H9 (cell line): ENCODE measurements at regions not wholly inside any gene's neighbourhood (a gene's known extent, or its start where the extent isn't known, plus 50 kb on each side); places are given as distances from the start of the nearest gene placed in this dataset.

Experiments
- DNase-seq: peaks from one replicate; pipeline ENCODE4 v3.0.0-alpha.2; 2017
- H2AFZ ChIP-seq: one replicate; pipeline ENCODE4 v1.6.1; 2013; ENCODE audit warnings: mild to moderate bottlenecking, low read length, control low read depth, moderate library complexity
- H2AK5ac ChIP-seq: 2 replicates; pipeline ENCODE4 v1.6.1; 2013; ENCODE audit warnings: low read length, control low read depth, mixed read lengths; ENCODE audit not compliant: insufficient read length
- H2BK120ac ChIP-seq: one replicate; pipeline ENCODE4 v1.6.1; 2013; ENCODE audit warnings: low read depth, mild to moderate bottlenecking, low read length, control low read depth, inconsistent platforms; ENCODE audit not compliant: poor library complexity, severe bottlenecking
- H2BK12ac ChIP-seq: 2 replicates; pipeline ENCODE4 v1.6.1; 2013; ENCODE audit warnings: low read length, control low read depth, mixed read lengths, low read depth; ENCODE audit not compliant: insufficient read length
- H2BK15ac ChIP-seq: 2 replicates; pipeline ENCODE4 v1.6.1; 2013; ENCODE audit warnings: low read depth, low read length, control low read depth
- H2BK20ac ChIP-seq: one replicate; pipeline ENCODE4 v1.6.1; 2013; ENCODE audit warnings: low read depth, mild to moderate bottlenecking, low read length, control low read depth, inconsistent platforms; ENCODE audit not compliant: poor library complexity, severe bottlenecking
- H2BK5ac ChIP-seq: 2 replicates; pipeline ENCODE4 v1.6.1; 2013; ENCODE audit warnings: low read length, control low read depth, mixed read lengths; ENCODE audit not compliant: insufficient read length
- H3K14ac ChIP-seq: 2 replicates; pipeline ENCODE4 v1.6.1; 2013; ENCODE audit warnings: low read length, control low read depth; ENCODE audit not compliant: insufficient read depth
- H3K18ac ChIP-seq: 2 replicates; pipeline ENCODE4 v1.6.1; 2013; ENCODE audit warnings: low read depth, mild to moderate bottlenecking, mixed read lengths, low read length, control low read depth; ENCODE audit not compliant: insufficient read length
- H3K23ac ChIP-seq: 2 replicates; pipeline ENCODE4 v1.6.1; 2013; ENCODE audit warnings: low read length, control low read depth, mixed read lengths, low read depth; ENCODE audit not compliant: insufficient read length
- H3K23me2 ChIP-seq: 2 replicates; pipeline ENCODE4 v1.6.1; 2013; ENCODE audit warnings: low read depth, mild to moderate bottlenecking, mixed read lengths, low read length, control low read depth; ENCODE audit not compliant: insufficient read length, poor library complexity, severe bottlenecking
- H3K27ac ChIP-seq: 2 replicates; pipeline ENCODE4 v1.5.1; 2013; ENCODE audit warnings: low read length, control low read depth, mixed read lengths, low read depth; ENCODE audit not compliant: insufficient read length
- H3K27me3 ChIP-seq: 2 replicates; pipeline ENCODE4 v1.6.1; 2013; ENCODE audit warnings: low read length, control low read depth, inconsistent platforms; ENCODE audit not compliant: insufficient read depth
- H3K4ac ChIP-seq: 2 replicates; pipeline ENCODE4 v1.6.1; 2013; ENCODE audit warnings: low read depth, mild to moderate bottlenecking, control low read depth, inconsistent platforms, low read length, moderate library complexity
- H3K4me1 ChIP-seq: 2 replicates; pipeline ENCODE4 v1.6.1; 2013; ENCODE audit warnings: low read length, control low read depth, inconsistent platforms; ENCODE audit not compliant: insufficient read depth
- H3K4me2 ChIP-seq: 2 replicates; pipeline ENCODE4 v1.6.1; 2013; ENCODE audit warnings: low read length, control low read depth, mixed read lengths; ENCODE audit not compliant: insufficient read length, insufficient read depth
- H3K56ac ChIP-seq: 2 replicates; pipeline ENCODE4 v1.6.1; 2013; ENCODE audit warnings: low read depth, mild to moderate bottlenecking, mixed read lengths, low read length, control low read depth; ENCODE audit not compliant: insufficient read length
- H3K79me1 ChIP-seq: 2 replicates; pipeline ENCODE4 v1.6.1; 2013; ENCODE audit warnings: low read depth, mild to moderate bottlenecking, moderate library complexity, low read length, control low read depth, inconsistent platforms; ENCODE audit not compliant: insufficient read depth, poor library complexity, severe bottlenecking
- H3K79me2 ChIP-seq: 2 replicates; pipeline ENCODE4 v1.6.1; 2013; ENCODE audit warnings: low read length, control low read depth, inconsistent platforms; ENCODE audit not compliant: insufficient read depth
- H3K9ac ChIP-seq: 2 replicates; pipeline ENCODE4 v1.6.1; 2013; ENCODE audit warnings: low read length, control low read depth, mixed read lengths; ENCODE audit not compliant: insufficient read length; ENCODE audit errors: extremely low read depth
- H3K9me3 ChIP-seq: one replicate; pipeline ENCODE4 v1.6.1; 2013; ENCODE audit warnings: low read depth, low read length, inconsistent platforms; ENCODE audit not compliant: control insufficient read depth
- H3T11ph ChIP-seq: one replicate; pipeline ENCODE4 v1.6.1; 2013; ENCODE audit warnings: mild to moderate bottlenecking, low read length, control low read depth, inconsistent platforms
- H4K20me1 ChIP-seq: one replicate; pipeline ENCODE4 v1.6.1; 2013; ENCODE audit not compliant: control insufficient read depth, insufficient read length, insufficient read depth
- H4K5ac ChIP-seq: 2 replicates; pipeline ENCODE4 v1.6.1; 2013; ENCODE audit warnings: low read depth, mild to moderate bottlenecking, mixed read lengths, low read length, control low read depth; ENCODE audit not compliant: insufficient read length
- H4K8ac ChIP-seq: replicated peaks from 2 replicates; pipeline ENCODE4 v1.6.1; 2013; ENCODE audit warnings: low read length, control low read depth, mixed read lengths, low read depth; ENCODE audit not compliant: insufficient read length
- H4K91ac ChIP-seq: 2 replicates; pipeline ENCODE4 v1.6.1; 2013; ENCODE audit warnings: low read depth, mild to moderate bottlenecking, moderate library complexity, mixed read lengths, low read length, control low read depth; ENCODE audit not compliant: insufficient read length
- H3K27ac Mint-ChIP-seq, 3 experiments: 2 replicates in 2 of 3; 3 replicates in 1 of 3; pipeline ENCODE4 v1.8.0; 2020 to 2021; ENCODE audit warnings: mixed read lengths in 3 of 3, mild to moderate bottlenecking in 1 of 3, moderate library complexity in 1 of 3
- H3K27me3 Mint-ChIP-seq: 2 replicates; pipeline ENCODE4 v1.8.0; 2021; ENCODE audit warnings: low read depth, mild to moderate bottlenecking, moderate library complexity, mixed read lengths
- H3K36me3 Mint-ChIP-seq, 3 experiments: 2 replicates in 2 of 3; 3 replicates in 1 of 3; pipeline ENCODE4 v1.8.0; 2020 to 2021; ENCODE audit warnings: low read depth in 3 of 3, mixed read lengths in 3 of 3; ENCODE audit not compliant: insufficient read depth in 1 of 3
- H3K4me1 Mint-ChIP-seq, 2 experiments: 2 replicates each; pipeline ENCODE4 v1.8.0; 2020; ENCODE audit warnings: mixed read lengths in 2 of 2
- H3K4me3 Mint-ChIP-seq, 2 experiments: 2 replicates in 1 of 2; 3 replicates in 1 of 2; pipeline ENCODE4 v1.8.0; 2020 to 2021; ENCODE audit warnings: mild to moderate bottlenecking in 2 of 2, mixed read lengths in 2 of 2, moderate library complexity in 1 of 2
- H3K9me3 Mint-ChIP-seq, 2 experiments: 2 replicates in 1 of 2; 3 replicates in 1 of 2; pipeline ENCODE4 v1.8.0; 2020; ENCODE audit warnings: mild to moderate bottlenecking in 2 of 2, mixed read lengths in 2 of 2, moderate library complexity in 1 of 2
- CTCF ChIP-seq: fragments of 200-600 bp; sonication (generic); conservative IDR thresholded peaks from 3 replicates; pipeline ENCODE4 v1.8.0; 2021; ENCODE audit warnings: antibody characterized with exemption, mild to moderate bottlenecking
- WGBS: extraction: QIAGEN DNeasy Blood & Tissue Kit; methylation state at CpG from one replicate; pipeline ENCODE4 v1.1.7; 2013; ENCODE audit warnings: missing lambda C conversion rate, low lambda C conversion rate, mixed read lengths; ENCODE audit not compliant: insufficient read length; ENCODE audit errors: extremely low coverage; 5-methylcytosine and 5-hydroxymethylcytosine counted together

GRCh38 chr3:153731071-153731470 lies 390.1 kb upstream of the ARHGEF26 start:
- H2BK120ac ChIP-seq: no peak overlapping the region
- H3K9ac ChIP-seq: no peak overlapping the region
- no peaks in the 10 kb centered on the region for H3K27me3 ChIP-seq
- Mint-ChIP-seq H3K4me3 (no peak overlapping the region), H3K9me3 (peaks cover 10 to 17% of the 10 kb centered on the region in 2 experiments), H3K36me3 (peaks cover 0 to 14% (median 12%) of the 10 kb centered on the region in 3 experiments; a peak in 4 of 7 replicates), H3K27me3 (no peaks in the 10 kb centered on the region), H3K27ac (no peak overlapping the region), H3K4me1 (no peaks in the 10 kb centered on the region)
- no peaks in the 10 kb centered on the region for H3K4me1 ChIP-seq
- H2BK15ac ChIP-seq: no peak overlapping the region
- no peak overlapping the region for H4K5ac ChIP-seq
- no peak overlapping the region for H2BK5ac ChIP-seq
- no peaks in the 10 kb centered on the region for H3K9me3 ChIP-seq
- no peak overlapping the region for H3K27ac ChIP-seq
- no peak overlapping the region for H2BK12ac ChIP-seq
- no peaks in the 10 kb centered on the region for H3K23me2 ChIP-seq
- H3T11ph ChIP-seq: no peak overlapping the region
- H4K20me1 ChIP-seq: no peaks in the 10 kb centered on the region
- H3K4me2 ChIP-seq: no peak overlapping the region
- no peak overlapping the region for H2BK20ac ChIP-seq
- no peak overlapping the region for H3K56ac ChIP-seq
- no peak overlapping the region for H3K18ac ChIP-seq
- no peaks in the 10 kb centered on the region for H3K79me1 ChIP-seq
- no peak overlapping the region for H3K14ac ChIP-seq
- H4K8ac ChIP-seq: no peak overlapping the region
- no peak overlapping the region for H4K91ac ChIP-seq
- no peak overlapping the region for H2AK5ac ChIP-seq
- DNase-seq: no peak
- no peaks in the 10 kb centered on the region for H3K79me2 ChIP-seq
- no peak overlapping the region for H3K23ac ChIP-seq
- no peak overlapping the region for H2AFZ ChIP-seq
- TF ChIP-seq CTCF: no peak
- WGBS: no CpG with 5 or more reads among the region's 2 CpGs
- no peak overlapping the region for H3K4ac ChIP-seq
